ENCODE measurements at regions not wholly inside any gene's neighbourhood (a gene's known extent, or its start where the extent isn't known, plus 50 kb on each side); places are given as distances from the start of the nearest gene placed in this dataset.
A peak's percentile ranks its signal among the peaks of the same experiment; 100 is the strongest.
"Not testable (repeated sequence)": the region's sequence is repeated elsewhere in the genome, so short reads cannot be mapped to it uniquely, and the experiment has no call there.

DNA sequence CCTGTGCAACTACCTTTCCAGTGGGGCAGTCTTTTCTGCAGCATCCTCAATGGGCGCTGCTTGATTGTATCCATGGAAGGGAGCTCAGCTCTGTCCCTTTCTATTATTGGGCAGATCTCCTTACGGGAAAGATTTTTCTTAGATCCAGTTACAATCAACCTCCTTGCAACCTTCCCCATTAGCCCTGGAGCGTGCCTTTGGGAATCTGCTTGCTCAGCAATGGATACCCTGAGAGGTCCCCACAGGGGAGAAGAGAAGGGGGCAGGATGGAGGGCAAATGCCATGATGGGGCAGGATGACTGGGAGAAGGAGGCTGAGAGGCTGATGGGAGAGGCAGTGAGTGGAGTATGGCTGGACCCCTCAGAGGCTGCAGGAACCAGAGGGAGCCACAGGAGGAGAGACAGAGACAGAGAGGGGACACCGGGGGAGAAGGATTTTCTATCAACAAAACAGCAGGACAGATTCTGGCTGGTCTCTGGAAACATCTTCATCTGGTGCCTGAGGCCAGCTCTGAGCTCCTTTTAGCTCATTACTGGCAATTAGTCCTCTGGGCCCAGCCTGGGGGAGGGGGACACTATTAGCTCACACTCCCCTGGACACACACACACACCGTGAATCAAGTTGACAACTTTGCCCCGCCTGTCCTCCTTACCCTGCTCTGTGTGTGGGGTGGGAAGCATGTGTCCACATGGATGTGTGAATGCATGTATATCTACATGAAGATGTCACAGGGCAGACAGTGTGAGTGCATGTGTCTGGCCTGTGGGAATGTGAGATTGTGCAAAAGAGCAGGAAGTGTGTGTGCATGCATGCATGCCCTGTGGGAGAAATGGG is 80.8 kb upstream of the PAX2 start:
- 44 to 51% (median 47%) methylated on average over 6 of the region's 6 CpGs for WGBS, 4 donors
- H3K4me1 ChIP-seq: peaks cover 0 to 2% (median 0%) of the 10 kb centered on the region in 12 donors
- DNase-seq: no peak
- no peaks in the 10 kb centered on the region for H3K9me3 ChIP-seq
- H3K27me3 ChIP-seq: peaks cover 23 to 93% (median 63%) of the 10 kb centered on the region in 9 donors
- intact Hi-C loops (cut with DNase I): no loop called here
- no peak for ATAC-seq
- no peak overlapping the region for H3K4me3 ChIP-seq
- H3K27ac ChIP-seq: no peak overlapping the region
- no peaks in the 10 kb centered on the region for H3K36me3 ChIP-seq
- no peak for TF ChIP-seq POLR2A (IDR thresholded peaks at IDR 0.05)
- TF ChIP-seq, protein P1, sequence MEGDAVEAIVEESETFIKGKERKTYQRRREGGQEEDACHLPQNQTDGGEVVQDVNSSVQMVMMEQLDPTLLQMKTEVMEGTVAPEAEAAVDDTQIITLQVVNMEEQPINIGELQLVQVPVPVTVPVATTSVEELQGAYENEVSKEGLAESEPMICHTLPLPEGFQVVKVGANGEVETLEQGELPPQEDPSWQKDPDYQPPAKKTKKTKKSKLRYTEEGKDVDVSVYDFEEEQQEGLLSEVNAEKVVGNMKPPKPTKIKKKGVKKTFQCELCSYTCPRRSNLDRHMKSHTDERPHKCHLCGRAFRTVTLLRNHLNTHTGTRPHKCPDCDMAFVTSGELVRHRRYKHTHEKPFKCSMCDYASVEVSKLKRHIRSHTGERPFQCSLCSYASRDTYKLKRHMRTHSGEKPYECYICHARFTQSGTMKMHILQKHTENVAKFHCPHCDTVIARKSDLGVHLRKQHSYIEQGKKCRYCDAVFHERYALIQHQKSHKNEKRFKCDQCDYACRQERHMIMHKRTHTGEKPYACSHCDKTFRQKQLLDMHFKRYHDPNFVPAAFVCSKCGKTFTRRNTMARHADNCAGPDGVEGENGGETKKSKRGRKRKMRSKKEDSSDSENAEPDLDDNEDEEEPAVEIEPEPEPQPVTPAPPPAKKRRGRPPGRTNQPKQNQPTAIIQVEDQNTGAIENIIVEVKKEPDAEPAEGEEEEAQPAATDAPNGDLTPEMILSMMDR (IDR thresholded peaks at IDR 0.05): no peak

DNA sequence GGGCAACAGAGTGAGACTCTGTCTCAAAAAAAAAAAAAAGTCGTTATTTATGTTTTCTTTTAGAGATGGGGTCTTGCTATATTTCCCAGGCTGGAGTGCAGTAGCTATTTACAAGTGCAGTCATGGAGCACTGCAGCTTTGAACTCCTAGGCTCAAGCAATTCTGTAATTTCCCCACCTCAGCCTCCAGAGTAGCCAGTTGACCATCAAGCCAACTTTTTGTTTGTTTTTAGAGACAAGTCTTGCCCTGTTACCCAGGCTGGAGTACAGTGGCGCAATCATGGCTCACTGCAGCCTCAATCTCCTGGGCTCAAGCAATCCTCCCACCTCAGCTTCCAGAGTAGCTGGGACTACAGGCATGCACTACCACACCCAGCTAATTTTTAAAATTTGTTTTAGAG is 78.7 kb upstream of the PAX2 start:
- H3K27ac ChIP-seq; ATAC-seq; H3K4me3 ChIP-seq; intact Hi-C loops (cut with DNase I); DNase-seq; H3K36me3 ChIP-seq; H3K4me1 ChIP-seq; H3K9me3 ChIP-seq: not testable (repeated sequence)
- peaks cover 23 to 93% (median 56%) of the 10 kb centered on the region in 9 donors for H3K27me3 ChIP-seq
- WGBS, 4 donors: 63 to 89% (median 78%) methylated on average over 2 of the region's 2 CpGs

DNA sequence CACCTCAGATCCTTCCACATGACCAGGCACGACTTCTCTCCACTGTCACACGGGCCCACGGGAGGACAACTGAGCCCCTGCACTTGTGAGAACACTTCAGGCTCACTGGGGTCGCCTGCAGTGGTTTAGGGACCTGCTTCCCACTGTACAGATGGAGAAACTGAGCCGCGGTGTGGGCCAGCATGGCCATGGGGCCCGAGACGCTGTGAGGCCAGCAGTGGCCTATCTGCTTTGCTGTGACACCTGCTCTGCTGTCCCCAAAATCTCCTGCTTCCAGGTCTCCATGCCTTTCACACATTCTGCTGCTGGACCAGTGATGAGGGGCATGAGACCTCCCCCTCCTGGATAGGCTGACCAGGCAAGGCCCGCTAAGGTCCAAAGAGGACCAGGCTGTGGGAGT is 75.8 kb upstream of the PAX2 start:
- DNase-seq (no peak), ATAC-seq (peak in 1 of 4 donors; percentile 19)
- Histone ChIP-seq H3K9me3 (no peaks in the 10 kb centered on the region), H3K36me3 (no peaks in the 10 kb centered on the region), H3K27me3 (peaks cover 30 to 94% (median 61%) of the 10 kb centered on the region in 9 donors), H3K4me3 (no peak overlapping the region), H3K27ac (no peak overlapping the region), H3K4me1 (peaks cover 0 to 6% (median 0%) of the 10 kb centered on the region in 12 donors)
- WGBS, 4 donors: 51 to 63% (median 53%) methylated on average over 8 to 9 of the region's 9 CpGs
- intact Hi-C loops (cut with DNase I): loop anchor here in 3 of 10 donors (5.0 to 10.0 kb wide), 2 partner anchors 205 to 208 kb away; no protein-coding TSS in a partner anchor
- TF ChIP-seq, protein P1 (IDR thresholded peaks at IDR 0.05): no peak
- no peak for TF ChIP-seq POLR2A (IDR thresholded peaks at IDR 0.05)

DNA sequence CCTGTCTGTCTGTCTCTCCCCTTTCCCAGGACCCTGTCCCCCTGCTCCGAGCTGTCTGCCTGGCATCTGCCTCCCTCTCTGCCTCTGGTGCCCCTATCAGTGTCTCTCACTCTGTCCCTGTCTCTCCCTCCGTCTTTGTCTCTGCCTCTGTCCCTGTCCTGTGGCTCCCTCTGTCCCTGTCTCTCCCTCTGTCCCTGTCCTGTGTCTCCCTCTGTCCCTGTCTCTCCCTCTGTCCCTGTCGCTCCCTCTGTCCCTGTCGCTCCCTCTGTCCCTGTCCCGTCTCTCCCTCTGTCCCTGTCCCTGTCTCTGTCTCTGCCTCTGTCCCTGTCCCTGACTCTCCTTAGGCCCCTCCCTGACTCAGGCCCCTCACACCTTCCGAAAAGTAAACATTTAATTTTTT is 75.0 kb upstream of the PAX2 start:
- Histone ChIP-seq H3K27ac (no peak overlapping the region), H3K4me1 (peaks cover 0 to 6% (median 0%) of the 10 kb centered on the region in 12 donors), H3K9me3 (no peaks in the 10 kb centered on the region), H3K4me3 (no peak overlapping the region), H3K36me3 (no peaks in the 10 kb centered on the region), H3K27me3 (peaks cover 30 to 95% (median 61%) of the 10 kb centered on the region in 9 donors)
- ATAC-seq (no peak), DNase-seq (no peak)
- intact Hi-C loops (cut with DNase I): loop anchor here in 3 of 10 donors (5.0 to 10.0 kb wide), 2 partner anchors 204 to 207 kb away; no protein-coding TSS in a partner anchor
- TF ChIP-seq POLR2A (IDR thresholded peaks at IDR 0.05): no peak
- TF ChIP-seq, protein P1 (IDR thresholded peaks at IDR 0.05): no peak
- 21 to 31% (median 28%) methylated on average over 6 of the region's 6 CpGs for WGBS, 4 donors
